Kidney epithelial cell (primary cell): ENCODE measurements at regions not wholly inside any gene's neighbourhood (a gene's known extent, or its start where the extent isn't known, plus 50 kb on each side); places are given as distances from the start of the nearest gene placed in this dataset.

ENCODE experiments used
- DNase-seq: peaks from one replicate; pipeline ENCODE4 v3.0.0-alpha.2; 2010; ENCODE audit warnings: low read depth
- H3K27me3 ChIP-seq: 2 replicates; pipeline ENCODE4 v1.6.0; 2011; ENCODE audit warnings: low read length; ENCODE audit not compliant: control insufficient read depth, insufficient read depth
- H3K36me3 ChIP-seq: 2 replicates; pipeline ENCODE4 v1.5.1; 2011; ENCODE audit warnings: low read length; ENCODE audit not compliant: control insufficient read depth, insufficient read depth
- H3K4me3 ChIP-seq: 2 replicates; pipeline ENCODE4 v1.5.1; 2011; ENCODE audit warnings: low read depth, mild to moderate bottlenecking, control low read depth, low read length
- TF ChIP-seq, protein P1 (sequence below): IDR thresholded peaks from 2 replicates; pipeline ENCODE4 v1.5.1; 2011; ENCODE audit warnings: mild to moderate bottlenecking, moderate library complexity, low read length, control low read depth, inconsistent platforms; ENCODE audit not compliant: insufficient read depth, poor library complexity, severe bottlenecking

DNA sequence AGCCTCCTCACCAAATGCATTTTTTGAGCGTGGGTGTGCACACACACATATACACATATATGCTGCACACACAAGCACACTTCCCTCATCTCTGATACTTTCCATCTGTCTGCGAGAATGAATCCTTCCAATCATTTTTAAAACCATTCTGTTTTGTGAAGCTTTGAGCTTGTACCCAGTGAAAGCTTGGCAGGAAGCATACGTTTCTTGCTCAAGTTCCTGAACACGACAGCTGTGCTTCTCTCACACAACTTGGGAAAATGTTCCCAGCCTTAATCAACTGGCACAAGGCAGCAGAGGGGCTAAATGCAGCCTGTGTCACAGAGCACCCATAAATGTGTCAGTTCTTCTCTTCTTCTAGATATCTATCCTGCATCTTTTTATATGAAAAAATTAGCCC lies 524.0 kb upstream of the KIRREL3 start:
- H3K4me3 ChIP-seq, result no peak overlapping the region
- TF ChIP-seq, protein P1, sequence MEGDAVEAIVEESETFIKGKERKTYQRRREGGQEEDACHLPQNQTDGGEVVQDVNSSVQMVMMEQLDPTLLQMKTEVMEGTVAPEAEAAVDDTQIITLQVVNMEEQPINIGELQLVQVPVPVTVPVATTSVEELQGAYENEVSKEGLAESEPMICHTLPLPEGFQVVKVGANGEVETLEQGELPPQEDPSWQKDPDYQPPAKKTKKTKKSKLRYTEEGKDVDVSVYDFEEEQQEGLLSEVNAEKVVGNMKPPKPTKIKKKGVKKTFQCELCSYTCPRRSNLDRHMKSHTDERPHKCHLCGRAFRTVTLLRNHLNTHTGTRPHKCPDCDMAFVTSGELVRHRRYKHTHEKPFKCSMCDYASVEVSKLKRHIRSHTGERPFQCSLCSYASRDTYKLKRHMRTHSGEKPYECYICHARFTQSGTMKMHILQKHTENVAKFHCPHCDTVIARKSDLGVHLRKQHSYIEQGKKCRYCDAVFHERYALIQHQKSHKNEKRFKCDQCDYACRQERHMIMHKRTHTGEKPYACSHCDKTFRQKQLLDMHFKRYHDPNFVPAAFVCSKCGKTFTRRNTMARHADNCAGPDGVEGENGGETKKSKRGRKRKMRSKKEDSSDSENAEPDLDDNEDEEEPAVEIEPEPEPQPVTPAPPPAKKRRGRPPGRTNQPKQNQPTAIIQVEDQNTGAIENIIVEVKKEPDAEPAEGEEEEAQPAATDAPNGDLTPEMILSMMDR, result no peak
- no peaks in the 10 kb centered on the region for H3K36me3 ChIP-seq
- no peak for DNase-seq
- no peaks in the 10 kb centered on the region for H3K27me3 ChIP-seq

DNA sequence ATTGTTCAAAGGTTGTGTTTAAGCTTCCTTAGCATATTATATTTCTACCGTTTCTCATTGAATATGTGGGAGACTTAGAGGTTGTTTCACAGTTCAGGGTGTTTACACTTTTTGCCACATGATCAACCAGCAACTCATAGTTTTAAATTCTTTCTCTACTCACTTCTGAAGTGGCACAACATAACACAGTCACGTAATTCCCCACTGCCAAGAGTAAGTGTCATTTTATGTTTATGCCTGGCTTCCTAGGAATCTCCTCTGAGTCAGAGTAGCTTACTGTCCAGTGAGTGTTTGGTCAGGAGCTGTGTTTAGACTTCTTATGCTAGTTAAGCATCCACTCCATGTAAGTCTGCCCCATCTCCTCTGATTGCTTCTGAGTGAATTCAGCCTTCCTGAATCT lies 520.8 kb upstream of the KIRREL3 start:
- no peaks in the 10 kb centered on the region for H3K27me3 ChIP-seq
- peak; percentile 79 for DNase-seq
- no peak overlapping the region for H3K4me3 ChIP-seq
- no peaks in the 10 kb centered on the region for H3K36me3 ChIP-seq
- TF ChIP-seq, protein P1, result no peak

DNA sequence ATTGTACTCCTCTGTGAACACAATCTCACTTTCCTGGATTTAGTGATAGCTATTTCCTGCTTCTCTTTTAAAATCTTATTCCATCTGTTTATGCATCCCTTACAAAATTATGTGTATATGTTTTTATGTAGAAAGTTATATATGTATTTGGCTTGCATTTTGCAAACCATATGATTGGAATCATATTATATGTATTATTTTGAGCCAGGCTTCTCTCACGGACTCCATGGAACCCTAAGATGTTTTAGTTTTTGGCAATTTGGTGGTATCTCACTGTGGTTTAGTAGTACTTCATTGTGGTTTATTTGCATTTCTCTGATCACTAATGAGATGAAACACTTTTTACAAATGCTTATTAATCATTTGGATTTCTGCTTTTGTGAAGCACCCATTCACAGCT lies 507.3 kb upstream of the KIRREL3 start:
- H3K4me3 ChIP-seq, result no peak overlapping the region
- TF ChIP-seq, protein P1, result no peak
- H3K27me3 ChIP-seq, result no peaks in the 10 kb centered on the region
- no peak for DNase-seq
- no peaks in the 10 kb centered on the region for H3K36me3 ChIP-seq

DNA sequence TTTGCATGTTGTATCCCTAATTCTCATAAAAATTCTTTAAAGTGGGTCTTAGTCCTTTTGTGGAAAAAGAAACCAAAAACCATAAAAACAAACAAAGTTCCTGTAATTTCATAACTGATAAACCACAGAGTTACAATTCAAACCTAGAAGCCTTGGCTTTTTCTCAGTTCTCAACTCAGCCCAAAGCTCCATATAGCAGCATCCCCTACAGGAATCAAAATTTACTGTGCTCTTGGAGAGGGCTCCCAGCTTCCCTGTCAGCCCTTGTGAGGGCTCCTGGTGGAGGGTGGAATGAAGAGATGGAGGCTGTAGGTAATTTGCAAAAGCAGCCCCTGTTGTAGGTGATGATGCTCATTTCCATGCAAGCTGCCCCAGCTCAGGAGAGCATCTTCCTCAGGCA lies 506.1 kb upstream of the KIRREL3 start:
- TF ChIP-seq, protein P1, result no peak
- Histone ChIP-seq H3K4me3 (no peak overlapping the region), H3K36me3 (no peaks in the 10 kb centered on the region), H3K27me3 (no peaks in the 10 kb centered on the region)
- DNase-seq, result no peak

DNA sequence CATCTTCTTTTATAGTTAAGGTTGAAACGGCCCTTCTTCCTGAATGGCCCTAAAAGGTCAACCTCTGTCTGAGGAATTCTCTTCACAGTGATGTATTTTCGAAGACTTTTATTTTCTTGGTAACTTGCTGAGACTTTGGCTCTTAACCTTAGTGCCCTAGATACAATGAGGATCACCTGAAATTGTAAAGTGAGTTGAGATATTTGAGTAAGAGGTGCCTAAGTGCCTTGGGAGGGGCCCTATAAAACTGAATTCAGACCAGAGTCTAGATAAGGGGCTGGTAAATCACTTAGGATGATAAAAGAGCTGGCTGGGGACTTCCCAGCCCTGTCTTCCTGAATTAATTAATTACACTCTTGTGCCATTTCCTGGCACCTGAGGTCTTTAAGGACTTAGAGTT lies 505.6 kb upstream of the KIRREL3 start:
- Histone ChIP-seq H3K4me3 (no peak overlapping the region), H3K36me3 (no peaks in the 10 kb centered on the region), H3K27me3 (no peaks in the 10 kb centered on the region)
- TF ChIP-seq, protein P1, result no peak
- no peak for DNase-seq

DNA sequence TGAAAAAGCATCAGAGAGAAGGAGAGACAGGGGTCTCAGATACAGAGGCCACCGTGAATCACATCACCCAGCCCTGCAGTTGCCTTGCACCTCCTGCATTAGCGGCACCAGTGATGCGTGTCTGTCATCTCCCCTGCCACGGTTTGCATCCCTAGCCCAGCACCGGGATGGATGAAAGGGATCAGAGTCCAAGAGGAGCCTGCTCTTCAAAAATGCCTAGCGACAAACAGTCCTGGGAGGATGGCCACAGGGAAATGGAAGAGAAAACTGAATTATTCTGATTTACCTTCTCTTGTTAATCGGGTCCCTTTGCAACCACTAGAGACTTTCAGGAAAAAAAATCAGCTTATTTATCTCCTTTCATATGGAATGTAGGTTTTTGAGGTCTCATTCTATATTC lies 495.6 kb upstream of the KIRREL3 start:
- DNase-seq, result no peak
- TF ChIP-seq, protein P1, result no peak
- Histone ChIP-seq H3K4me3 (no peak overlapping the region), H3K27me3 (no peaks in the 10 kb centered on the region), H3K36me3 (no peaks in the 10 kb centered on the region)
